NCI-H774 (cell line): ENCODE measurements at regions not wholly inside any gene's neighbourhood (a gene's known extent, or its start where the extent isn't known, plus 50 kb on each side); places are given as distances from the start of the nearest gene placed in this dataset.

Source experiments
- DNase-seq: peaks from one replicate; lab custom pipeline; 2025; lab: John Stamatoyannopoulos, UW

- peak; percentile 30 for DNase-seq
Observed at GRCh38 chr1:222171005-222171404, 376.9 kb downstream of the HHIPL2 start.

GRCh38 chr1:222168621-222169020 lies 379.3 kb downstream of the HHIPL2 start:
- no peak for DNase-seq

GRCh38 chr1:222167896-222168295 lies 380.0 kb downstream of the HHIPL2 start:
- DNase-seq = no peak

- DNase-seq = no peak
Observed at GRCh38 chr1:222167111-222167510, 380.8 kb downstream of the HHIPL2 start.

- no peak for DNase-seq
Observed at GRCh38 chr1:222165629-222166028, 382.3 kb downstream of the HHIPL2 start.

GRCh38 chr1:222163895-222164294 lies 384.0 kb downstream of the HHIPL2 start:
- DNase-seq = no peak

- DNase-seq = no peak
Observed at GRCh38 chr1:222161676-222162075, 386.2 kb downstream of the HHIPL2 start.

- DNase-seq = no peak
Observed at GRCh38 chr1:222157612-222158011, 390.3 kb downstream of the HHIPL2 start.

GRCh38 chr1:222140206-222140605 lies 398.3 kb upstream of the DUSP10 start:
- DNase-seq = no peak

GRCh38 chr1:222138095-222138494 lies 396.2 kb upstream of the DUSP10 start:
- no peak for DNase-seq

GRCh38 chr1:222136869-222137268 lies 395.0 kb upstream of the DUSP10 start:
- DNase-seq = no peak

GRCh38 chr1:222129041-222129440 lies 387.2 kb upstream of the DUSP10 start:
- no peak for DNase-seq

- no peak for DNase-seq
Observed at GRCh38 chr1:222127526-222128152, 385.8 kb upstream of the DUSP10 start.

- no peak for DNase-seq
Observed at GRCh38 chr1:222127096-222127495, 385.2 kb upstream of the DUSP10 start.

- DNase-seq = no peak
Observed at GRCh38 chr1:222126052-222126451, 384.2 kb upstream of the DUSP10 start.

GRCh38 chr1:222124602-222125001 lies 382.7 kb upstream of the DUSP10 start:
- no peak for DNase-seq

GRCh38 chr1:222123111-222123510 lies 381.2 kb upstream of the DUSP10 start:
- DNase-seq = no peak

- DNase-seq = no peak
Observed at GRCh38 chr1:222117809-222118208, 375.9 kb upstream of the DUSP10 start.

- no peak for DNase-seq
Observed at GRCh38 chr1:222114536-222115156, 372.8 kb upstream of the DUSP10 start.

- DNase-seq = no peak
Observed at GRCh38 chr1:222109836-222110235, 367.9 kb upstream of the DUSP10 start.

GRCh38 chr1:222107975-222108374 lies 366.1 kb upstream of the DUSP10 start:
- DNase-seq = no peak

- DNase-seq = no peak
Observed at GRCh38 chr1:222107267-222107666, 365.4 kb upstream of the DUSP10 start.

- peak; percentile 38 for DNase-seq
Observed at GRCh38 chr1:222106377-222106776, 364.5 kb upstream of the DUSP10 start.

GRCh38 chr1:222105861-222106260 lies 364.0 kb upstream of the DUSP10 start:
- DNase-seq = no peak
